ENCODE measurements at regions not wholly inside any gene's neighbourhood (a gene's known extent, or its start where the extent isn't known, plus 50 kb on each side); places are given as distances from the start of the nearest gene placed in this dataset.
A peak's percentile ranks its signal among the peaks of the same experiment; 100 is the strongest.
"Not testable (repeated sequence)": the region's sequence is repeated elsewhere in the genome, so short reads cannot be mapped to it uniquely, and the experiment has no call there.

DNA sequence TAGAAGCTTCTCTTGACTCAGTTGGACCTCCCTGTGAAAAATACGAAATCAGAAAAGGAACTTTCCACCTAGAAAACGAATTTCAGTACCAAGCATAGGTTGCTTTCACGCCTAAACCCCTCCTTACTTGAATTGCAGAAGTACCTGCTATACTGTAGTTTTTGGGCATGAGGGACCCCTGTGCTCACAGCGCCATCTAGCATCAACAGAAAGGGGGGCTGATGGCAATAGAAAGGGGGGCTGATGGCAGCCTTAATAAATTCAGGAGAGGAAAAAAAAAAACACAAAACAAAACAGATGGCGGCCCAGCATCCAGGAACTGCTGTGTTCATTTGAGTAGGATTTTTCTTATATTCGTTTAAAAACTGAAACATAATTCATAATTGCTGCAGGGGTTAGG is 96.7 kb downstream of the NPAP1 start:
- TF ChIP-seq, protein P1, sequence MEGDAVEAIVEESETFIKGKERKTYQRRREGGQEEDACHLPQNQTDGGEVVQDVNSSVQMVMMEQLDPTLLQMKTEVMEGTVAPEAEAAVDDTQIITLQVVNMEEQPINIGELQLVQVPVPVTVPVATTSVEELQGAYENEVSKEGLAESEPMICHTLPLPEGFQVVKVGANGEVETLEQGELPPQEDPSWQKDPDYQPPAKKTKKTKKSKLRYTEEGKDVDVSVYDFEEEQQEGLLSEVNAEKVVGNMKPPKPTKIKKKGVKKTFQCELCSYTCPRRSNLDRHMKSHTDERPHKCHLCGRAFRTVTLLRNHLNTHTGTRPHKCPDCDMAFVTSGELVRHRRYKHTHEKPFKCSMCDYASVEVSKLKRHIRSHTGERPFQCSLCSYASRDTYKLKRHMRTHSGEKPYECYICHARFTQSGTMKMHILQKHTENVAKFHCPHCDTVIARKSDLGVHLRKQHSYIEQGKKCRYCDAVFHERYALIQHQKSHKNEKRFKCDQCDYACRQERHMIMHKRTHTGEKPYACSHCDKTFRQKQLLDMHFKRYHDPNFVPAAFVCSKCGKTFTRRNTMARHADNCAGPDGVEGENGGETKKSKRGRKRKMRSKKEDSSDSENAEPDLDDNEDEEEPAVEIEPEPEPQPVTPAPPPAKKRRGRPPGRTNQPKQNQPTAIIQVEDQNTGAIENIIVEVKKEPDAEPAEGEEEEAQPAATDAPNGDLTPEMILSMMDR (IDR thresholded peaks at IDR 0.05; ENCODE audit: low read depth, low read length, missing control alignments), result no peak
- no peak overlapping the region for H3K4me3 ChIP-seq (replicated peaks; ENCODE audit: low read depth, low read length)
- no peak for DNase-seq (ENCODE audit: extremely low read depth, low read depth)

DNA sequence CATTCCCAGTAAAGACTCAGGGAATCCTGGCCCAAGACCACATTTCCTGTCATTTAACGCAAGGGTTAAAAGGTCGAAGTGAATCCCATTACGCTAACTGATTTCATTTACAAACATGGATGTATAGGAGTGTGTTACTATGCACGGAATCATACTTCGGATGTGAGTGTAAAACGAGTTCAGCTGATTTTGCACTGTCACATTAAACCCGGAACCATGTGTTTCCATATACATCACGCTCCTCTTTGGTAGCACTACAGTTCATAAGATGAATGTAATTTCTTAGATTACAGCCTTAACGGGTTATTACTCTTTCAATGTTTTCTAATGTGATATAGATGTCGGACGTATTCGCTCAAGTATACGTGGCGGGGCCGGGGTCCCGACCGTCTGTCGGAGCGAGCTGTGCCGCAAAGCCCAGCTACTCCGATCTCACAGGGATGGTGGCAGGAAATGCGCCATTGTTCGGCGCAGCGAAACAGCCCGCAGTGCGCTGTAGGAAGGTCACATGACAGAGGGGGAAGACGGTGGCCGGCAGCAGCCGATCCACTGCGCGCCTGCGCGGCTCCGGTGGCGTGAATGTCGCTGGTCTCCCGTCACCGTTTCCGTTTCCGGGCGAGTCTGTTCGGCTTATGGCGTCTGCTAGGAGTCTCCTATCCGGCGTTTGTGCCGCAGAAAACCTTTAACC is 97.3 kb downstream of the NPAP1 start:
- TF ChIP-seq, protein P1 (IDR thresholded peaks at IDR 0.05; ENCODE audit: low read depth, low read length, missing control alignments), result no peak
- DNase-seq (ENCODE audit: extremely low read depth, low read depth), result peak; percentile 49
- H3K4me3 ChIP-seq (replicated peaks; ENCODE audit: low read depth, low read length), result peak overlapping the region; percentile 40

DNA sequence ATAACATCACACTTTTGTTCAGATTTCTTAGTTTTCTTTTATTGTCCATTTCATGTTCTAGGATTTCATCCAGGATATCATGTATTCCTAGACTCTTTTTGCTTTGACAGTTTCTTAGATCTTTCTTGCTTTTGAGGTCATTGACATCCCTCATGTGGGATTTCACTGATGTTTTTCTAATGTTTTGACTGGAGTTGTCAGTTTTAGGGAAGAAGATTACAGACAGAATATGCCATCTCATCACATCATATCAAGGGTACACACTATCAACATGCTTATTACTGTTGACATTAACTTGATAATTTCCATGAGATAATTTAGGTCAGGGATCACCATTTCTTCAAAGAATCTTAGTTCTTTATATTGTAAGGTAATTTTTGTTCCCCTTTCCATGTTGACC is 101.7 kb downstream of the NPAP1 start:
- TF ChIP-seq, protein P1 (IDR thresholded peaks at IDR 0.05; ENCODE audit: low read depth, low read length, missing control alignments), result no peak
- no peak for DNase-seq (ENCODE audit: extremely low read depth, low read depth)
- no peak overlapping the region for H3K4me3 ChIP-seq (replicated peaks; ENCODE audit: low read depth, low read length)

DNA sequence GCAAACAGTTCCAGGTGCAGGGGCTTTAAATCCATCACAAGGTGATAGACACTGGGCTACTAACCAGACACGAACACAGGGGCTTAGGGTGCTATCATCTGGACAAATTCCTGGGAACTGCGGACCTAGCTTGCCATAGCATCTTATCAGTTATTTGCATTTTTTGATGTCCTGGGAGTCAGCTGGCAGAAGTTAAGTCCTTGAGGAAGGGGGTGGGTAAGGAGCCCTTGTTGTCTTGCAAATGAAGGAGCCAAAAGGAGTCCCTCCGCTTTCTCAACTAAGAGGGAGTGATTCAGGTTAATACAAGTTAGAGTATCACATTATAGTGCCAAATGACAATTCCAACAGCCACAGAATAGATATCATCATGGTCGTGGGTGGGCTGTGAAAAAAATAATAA is 108.9 kb downstream of the NPAP1 start:
- TF ChIP-seq, protein P1 (IDR thresholded peaks at IDR 0.05; ENCODE audit: low read depth, low read length, missing control alignments), result no peak
- DNase-seq (ENCODE audit: extremely low read depth, low read depth), result no peak
- no peak overlapping the region for H3K4me3 ChIP-seq (replicated peaks; ENCODE audit: low read depth, low read length)

DNA sequence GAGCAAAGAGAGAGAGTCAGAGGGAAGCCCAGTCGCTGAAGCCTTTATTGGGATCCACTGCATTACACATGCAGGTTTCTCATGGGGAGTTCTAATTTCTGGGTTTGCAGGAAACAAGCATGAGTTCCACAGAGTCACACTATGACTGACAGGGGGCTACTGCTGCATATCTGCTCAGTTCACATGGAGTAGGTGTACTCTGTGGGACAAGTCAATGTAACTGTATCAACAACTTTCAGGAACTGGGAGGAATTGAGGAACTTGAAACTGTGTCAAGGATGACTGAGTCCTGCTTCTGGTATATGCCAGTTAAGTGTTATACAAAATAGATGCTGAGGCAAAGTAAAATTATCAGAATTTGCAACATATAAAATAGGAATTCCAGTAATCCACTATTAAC is 110.8 kb downstream of the NPAP1 start:
- TF ChIP-seq, protein P1 (IDR thresholded peaks at IDR 0.05; ENCODE audit: low read depth, low read length, missing control alignments), result no peak
- no peak overlapping the region for H3K4me3 ChIP-seq (replicated peaks; ENCODE audit: low read depth, low read length)
- DNase-seq (ENCODE audit: extremely low read depth, low read depth), result no peak

DNA sequence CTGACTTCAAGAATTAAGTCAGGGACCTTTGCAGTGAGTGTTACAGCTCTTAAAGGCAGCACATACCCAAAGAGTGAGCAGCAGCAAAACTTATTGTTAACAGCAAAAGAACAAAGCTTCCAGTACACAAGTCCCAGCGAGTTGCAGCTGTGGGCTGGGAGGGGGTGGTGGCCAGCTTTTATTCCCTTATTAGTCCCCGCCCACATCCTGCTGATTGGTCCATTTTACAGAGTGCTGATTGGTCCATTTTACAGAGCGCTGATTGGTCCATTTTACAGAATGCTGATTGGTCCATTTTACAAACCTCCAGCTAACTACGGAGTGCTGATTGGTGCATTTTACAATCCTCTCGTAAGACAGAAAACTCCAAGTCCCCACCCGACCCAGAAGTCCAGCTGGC is 127.0 kb downstream of the NPAP1 start:
- DNase-seq (ENCODE audit: extremely low read depth, low read depth); H3K4me3 ChIP-seq (replicated peaks; ENCODE audit: low read depth, low read length): not testable (repeated sequence)

DNA sequence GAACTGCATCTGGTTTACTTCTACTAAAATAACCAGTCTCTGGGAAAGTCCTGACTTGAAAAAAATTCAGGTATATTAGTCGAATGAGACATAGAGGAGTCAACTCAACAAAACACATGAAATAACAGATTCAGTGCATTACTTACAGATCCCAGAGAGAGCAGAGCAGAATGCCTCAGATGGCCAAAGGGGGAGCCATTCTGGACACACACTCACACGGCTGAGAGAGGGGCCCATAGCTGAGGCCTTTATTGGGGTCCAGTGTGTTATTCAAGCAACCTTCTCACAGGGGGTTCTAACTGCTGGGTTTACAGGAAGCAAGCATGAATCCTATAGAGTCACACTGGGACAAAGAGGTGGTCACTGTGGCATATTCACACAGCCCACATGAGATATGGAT is 135.1 kb upstream of the SNRPN start:
- TF ChIP-seq, protein P1 (IDR thresholded peaks at IDR 0.05; ENCODE audit: low read depth, low read length, missing control alignments), result no peak
- no peak for DNase-seq (ENCODE audit: extremely low read depth, low read depth)
- H3K4me3 ChIP-seq (replicated peaks; ENCODE audit: low read depth, low read length), result no peak overlapping the region

All from HFF-Myc (cell line).